RCC 7860 (cell line): ENCODE measurements at regions not wholly inside any gene's neighbourhood (a gene's known extent, or its start where the extent isn't known, plus 50 kb on each side); places are given as distances from the start of the nearest gene placed in this dataset.

Source experiments
- DNase-seq: peaks from one replicate; pipeline ENCODE4 v3.0.0-alpha.2; 2015; ENCODE audit warnings: low spot score
- FAIRE-seq: peaks from 2 replicates; lab custom pipeline; 2012; peaks lifted over from hg19 to GRCh38; lab: Jason Lieb, UNC

- FAIRE-seq (no peak), DNase-seq (no peak)
Measured at GRCh38 chr16:26647870-26648269, 418.9 kb upstream of the C16orf82 start.

GRCh38 chr16:26648851-26649250 lies 417.9 kb upstream of the C16orf82 start:
- DNase-seq (no peak), FAIRE-seq (no peak)

GRCh38 chr16:26649381-26650045 lies 417.2 kb upstream of the C16orf82 start:
- FAIRE-seq (no peak), DNase-seq (no peak)

GRCh38 chr16:26651464-26651863 lies 415.3 kb upstream of the C16orf82 start:
- FAIRE-seq (no peak), DNase-seq (no peak)

- no peak for FAIRE-seq
- no peak for DNase-seq
Measured at GRCh38 chr16:26651884-26652283, 414.8 kb upstream of the C16orf82 start.

- FAIRE-seq: no peak
- DNase-seq: no peak
Measured at GRCh38 chr16:26658486-26658885, 408.2 kb upstream of the C16orf82 start.

GRCh38 chr16:26658915-26659314 lies 407.8 kb upstream of the C16orf82 start:
- DNase-seq: no peak
- FAIRE-seq: no peak

- no peak for FAIRE-seq
- DNase-seq: no peak
Measured at GRCh38 chr16:26664086-26664485, 402.6 kb upstream of the C16orf82 start.

- FAIRE-seq (no peak), DNase-seq (no peak)
Measured at GRCh38 chr16:26665166-26665939, 401.4 kb upstream of the C16orf82 start.

GRCh38 chr16:26666486-26666885 lies 400.2 kb upstream of the C16orf82 start:
- DNase-seq (no peak), FAIRE-seq (no peak)

- FAIRE-seq: no peak
Measured at GRCh38 chr16:26667307-26667706, 399.4 kb upstream of the C16orf82 start.

GRCh38 chr16:26668026-26668425 lies 398.7 kb upstream of the C16orf82 start:
- DNase-seq (no peak), FAIRE-seq (no peak)

More at GRCh38 chr16:26667307-26667706, 399.4 kb upstream of the C16orf82 start:
- DNase-seq: no peak

- DNase-seq: no peak
- no peak for FAIRE-seq
Measured at GRCh38 chr16:26672206-26672605, 394.5 kb upstream of the C16orf82 start.

GRCh38 chr16:26673011-26673410 lies 393.7 kb upstream of the C16orf82 start:
- no peak for DNase-seq
- no peak for FAIRE-seq

GRCh38 chr16:26680671-26681070 lies 386.1 kb upstream of the C16orf82 start:
- no peak for DNase-seq
- no peak for FAIRE-seq

- no peak for FAIRE-seq
- no peak for DNase-seq
Measured at GRCh38 chr16:26688105-26688504, 378.6 kb upstream of the C16orf82 start.

- DNase-seq: no peak
- FAIRE-seq: no peak
Measured at GRCh38 chr16:26688699-26689098, 378.0 kb upstream of the C16orf82 start.

GRCh38 chr16:26692658-26693057 lies 374.1 kb upstream of the C16orf82 start:
- DNase-seq (no peak), FAIRE-seq (no peak)

GRCh38 chr16:26697807-26698206 lies 368.9 kb upstream of the C16orf82 start:
- no peak for FAIRE-seq

GRCh38 chr16:26700250-26700649 lies 366.5 kb upstream of the C16orf82 start:
- no peak for DNase-seq

More at GRCh38 chr16:26697807-26698206, 368.9 kb upstream of the C16orf82 start:
- DNase-seq: no peak

GRCh38 chr16:26701243-26701886 lies 365.4 kb upstream of the C16orf82 start:
- FAIRE-seq (no peak), DNase-seq (no peak)

More at GRCh38 chr16:26700250-26700649, 366.5 kb upstream of the C16orf82 start:
- no peak for FAIRE-seq

GRCh38 chr16:26705346-26705745 lies 361.4 kb upstream of the C16orf82 start:
- FAIRE-seq (no peak), DNase-seq (no peak)
